Skin epidermis (tissue), 12 donors: ENCODE measurements at regions not wholly inside any gene's neighbourhood (a gene's known extent, or its start where the extent isn't known, plus 50 kb on each side); places are given as distances from the start of the nearest gene placed in this dataset.

Experiments used
- H3K27ac ChIP-seq, 21 experiments: fragments of 200-600 bp; sonication (generic) in 11 of 21; one replicate each; pipeline ENCODE4 v1.5.0; 2020; ENCODE audit warnings: mild to moderate bottlenecking in 3 of 21, inconsistent platforms in 2 of 21, moderate library complexity in 2 of 21
- H3K4me3 ChIP-seq, 7 experiments: fragments of 200-600 bp; sonication (generic) in 2 of 7; one replicate each; pipeline ENCODE4 v1.5.0; 2020; ENCODE audit warnings: inconsistent platforms in 2 of 7, mild to moderate bottlenecking in 2 of 7, moderate library complexity in 1 of 7

GRCh38 chr9:81103597-81104471 is 585.5 kb downstream of the TLE1 start:
- H3K4me3 ChIP-seq = no peak overlapping the region
- H3K27ac ChIP-seq = no peak overlapping the region

- no peak overlapping the region for H3K4me3 ChIP-seq
- no peak overlapping the region for H3K27ac ChIP-seq
These were observed 592.1 kb downstream of the TLE1 start for GRCh38 chr9:81097131-81097847.

DNA sequence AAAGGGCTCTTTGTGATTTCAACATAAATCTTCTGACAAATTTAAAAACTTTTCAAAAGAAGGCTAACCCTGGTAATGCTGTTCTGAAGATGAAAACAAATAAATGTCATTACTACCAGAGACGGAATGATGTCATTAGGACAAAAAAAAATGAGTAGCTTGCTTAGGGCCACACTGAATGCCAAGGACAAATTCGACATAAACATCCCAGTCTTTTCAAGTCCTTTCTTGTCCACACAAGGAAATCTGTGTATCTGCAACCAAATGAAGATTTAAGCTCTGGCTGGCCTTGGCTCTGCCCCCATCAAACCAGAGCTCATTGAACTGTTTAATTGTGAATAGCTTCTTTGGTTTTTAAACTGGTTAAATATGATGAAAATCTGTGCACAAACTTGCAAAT is 592.7 kb downstream of the TLE1 start:
- no peak overlapping the region for H3K27ac ChIP-seq
- no peak overlapping the region for H3K4me3 ChIP-seq

DNA sequence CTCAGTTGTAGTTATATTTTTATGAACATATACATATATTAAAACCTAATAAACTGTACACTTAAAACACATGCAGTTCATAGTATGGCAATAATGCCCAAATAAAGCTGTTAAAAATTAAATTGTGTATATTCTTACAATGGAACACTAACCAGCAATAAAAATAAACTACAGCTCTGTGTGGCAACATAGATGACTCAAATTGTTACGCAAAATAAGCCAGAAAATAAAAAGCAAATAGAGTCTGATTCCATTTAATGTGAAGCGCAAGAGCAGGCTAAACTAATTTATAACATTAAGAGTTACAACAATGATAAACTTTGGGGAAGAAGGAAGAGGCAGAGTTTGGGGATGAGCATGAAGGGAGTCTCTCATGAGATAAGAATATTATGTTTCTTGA is 597.3 kb downstream of the TLE1 start:
- no peak overlapping the region for H3K27ac ChIP-seq
- no peak overlapping the region for H3K4me3 ChIP-seq

- no peak overlapping the region for H3K4me3 ChIP-seq
- H3K27ac ChIP-seq = no peak overlapping the region
These were observed 601.0 kb downstream of the TLE1 start for GRCh38 chr9:81088341-81088740.

DNA sequence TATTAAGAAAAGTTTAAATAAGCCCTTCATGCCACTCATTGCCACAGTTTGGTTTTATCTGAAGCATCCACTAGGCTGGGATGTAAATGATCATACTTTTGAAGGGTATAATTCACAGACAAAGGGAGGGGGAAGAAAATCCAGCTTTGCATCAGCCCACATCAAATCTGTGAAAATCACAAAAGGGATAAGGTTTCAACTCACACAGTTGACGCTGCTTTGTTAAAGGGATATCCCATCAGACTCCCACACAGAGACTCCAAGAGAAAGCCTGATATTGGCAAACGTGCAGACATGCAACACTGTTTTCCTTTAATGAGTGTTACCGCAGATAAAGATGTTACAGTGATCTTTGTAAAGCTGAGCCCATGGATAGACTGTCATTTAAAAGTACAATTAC is 602.9 kb downstream of the TLE1 start:
- no peak overlapping the region for H3K27ac ChIP-seq
- H3K4me3 ChIP-seq = no peak overlapping the region

GRCh38 chr9:81083854-81084512 is 605.4 kb downstream of the TLE1 start:
- Histone ChIP-seq H3K4me3 (no peak overlapping the region), H3K27ac (no peak overlapping the region)

GRCh38 chr9:81083067-81083466 is 606.3 kb downstream of the TLE1 start:
- Histone ChIP-seq H3K4me3 (no peak overlapping the region), H3K27ac (no peak overlapping the region)

DNA sequence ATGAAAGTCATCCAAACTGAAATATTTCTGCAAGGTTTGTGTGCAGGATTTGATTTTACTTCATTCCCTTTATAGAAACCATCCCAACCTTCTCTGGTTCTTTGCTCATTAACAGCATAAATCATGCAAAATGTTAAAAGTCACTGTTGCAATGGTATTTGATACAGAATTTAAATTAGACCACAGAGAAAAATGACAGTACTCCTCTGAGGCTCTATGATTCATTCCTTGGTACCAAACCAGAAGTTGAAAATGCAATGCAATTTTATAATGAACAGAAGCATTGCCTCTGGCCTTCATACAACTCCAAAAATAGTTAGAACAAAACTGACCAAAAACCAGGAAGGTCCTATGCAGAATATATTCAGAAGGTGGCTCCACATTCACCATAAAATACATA is 607.1 kb downstream of the TLE1 start:
- Histone ChIP-seq H3K4me3 (no peak overlapping the region), H3K27ac (no peak overlapping the region)

DNA sequence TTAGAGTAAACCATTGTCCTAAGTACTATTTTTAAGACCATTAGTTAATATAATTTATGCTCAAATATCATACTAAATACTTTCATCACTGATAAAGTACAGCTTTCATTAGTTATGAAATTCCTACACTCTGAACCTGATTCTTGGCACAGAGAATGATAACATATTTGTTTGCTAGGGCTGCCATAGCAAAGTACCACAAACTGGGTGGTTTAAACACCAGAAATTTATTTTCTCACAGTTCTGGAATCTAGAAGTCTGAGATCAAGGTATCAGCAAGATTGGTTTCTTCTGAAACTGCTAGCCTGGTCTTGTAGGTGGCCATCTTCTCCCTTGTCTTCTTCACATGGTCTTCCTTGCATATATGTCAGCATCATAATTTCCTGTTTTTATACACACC is 608.4 kb downstream of the TLE1 start:
- Histone ChIP-seq H3K27ac (no peak overlapping the region), H3K4me3 (no peak overlapping the region)

GRCh38 chr9:81080185-81080584 is 609.2 kb downstream of the TLE1 start:
- H3K27ac ChIP-seq = no peak overlapping the region
- H3K4me3 ChIP-seq = no peak overlapping the region

- no peak overlapping the region for H3K4me3 ChIP-seq
These were observed 610.3 kb downstream of the TLE1 start for GRCh38 chr9:81079055-81079454.

DNA sequence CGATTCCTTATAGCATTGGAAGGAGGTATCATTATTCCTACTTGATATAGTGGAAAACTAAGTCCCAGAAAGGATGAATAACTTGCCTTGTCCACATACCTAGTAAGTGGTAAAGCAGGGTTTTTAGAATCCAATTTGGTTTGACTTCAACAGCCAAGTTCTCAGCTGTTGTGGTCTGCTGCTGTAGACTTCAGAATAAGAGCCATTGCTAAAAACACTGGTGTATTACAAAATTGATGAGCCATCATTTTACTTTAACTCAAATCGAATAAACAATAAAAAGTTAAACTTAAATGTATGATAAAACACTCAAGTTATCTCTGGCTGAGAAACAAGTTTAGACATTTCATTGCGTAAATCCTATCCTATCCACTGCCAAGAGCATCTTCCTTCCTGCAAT is 610.8 kb downstream of the TLE1 start:
- Histone ChIP-seq H3K4me3 (no peak overlapping the region), H3K27ac (no peak overlapping the region)

More at GRCh38 chr9:81079055-81079454, 610.3 kb downstream of the TLE1 start:
- H3K27ac ChIP-seq = no peak overlapping the region

- Histone ChIP-seq H3K27ac (no peak overlapping the region), H3K4me3 (no peak overlapping the region)
These were observed 611.8 kb downstream of the TLE1 start for GRCh38 chr9:81077572-81077971.

DNA sequence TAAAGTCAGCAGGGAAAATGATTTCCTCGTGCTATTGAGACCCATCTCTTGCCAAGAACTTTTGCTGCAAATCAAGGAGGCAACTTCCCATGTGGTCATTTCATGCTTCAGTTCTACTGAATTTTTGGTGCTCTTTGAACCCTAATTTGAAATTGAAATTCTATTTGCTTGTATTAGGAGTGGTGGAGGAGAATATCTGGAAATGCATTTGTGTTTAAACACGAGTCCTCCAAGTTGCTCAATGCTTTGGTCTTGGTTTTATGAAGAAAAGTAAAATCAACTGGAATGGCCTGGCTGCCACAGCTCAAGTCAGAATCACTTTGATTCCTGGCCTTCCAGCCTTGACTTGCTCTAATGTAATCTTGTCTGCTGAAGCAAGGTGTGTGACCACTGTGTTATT is 613.2 kb downstream of the TLE1 start:
- Histone ChIP-seq H3K27ac (no peak overlapping the region), H3K4me3 (no peak overlapping the region)

GRCh38 chr9:81074221-81074620 is 615.1 kb downstream of the TLE1 start:
- Histone ChIP-seq H3K27ac (no peak overlapping the region), H3K4me3 (no peak overlapping the region)

- Histone ChIP-seq H3K4me3 (no peak overlapping the region), H3K27ac (no peak overlapping the region)
These were observed 615.5 kb downstream of the TLE1 start for GRCh38 chr9:81073821-81074220.

DNA sequence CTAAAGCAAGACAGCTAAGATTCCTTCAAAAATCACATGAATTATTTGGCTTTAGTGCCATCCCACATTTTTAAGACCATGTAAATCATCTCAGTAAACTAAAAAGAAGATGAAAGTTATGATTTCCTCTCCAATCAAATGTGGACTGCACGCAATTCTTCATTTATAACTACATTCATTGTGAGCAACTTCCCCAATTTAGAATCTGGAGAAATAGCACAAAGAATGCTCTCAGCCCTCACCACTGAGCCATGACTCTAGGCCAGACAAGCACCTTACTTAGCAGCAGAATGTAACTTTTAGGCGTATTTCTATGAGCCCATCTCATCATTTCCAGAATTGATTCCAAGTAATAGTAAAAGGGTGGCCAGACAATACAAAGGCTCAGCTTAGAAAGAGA is 616.6 kb downstream of the TLE1 start:
- no peak overlapping the region for H3K27ac ChIP-seq

DNA sequence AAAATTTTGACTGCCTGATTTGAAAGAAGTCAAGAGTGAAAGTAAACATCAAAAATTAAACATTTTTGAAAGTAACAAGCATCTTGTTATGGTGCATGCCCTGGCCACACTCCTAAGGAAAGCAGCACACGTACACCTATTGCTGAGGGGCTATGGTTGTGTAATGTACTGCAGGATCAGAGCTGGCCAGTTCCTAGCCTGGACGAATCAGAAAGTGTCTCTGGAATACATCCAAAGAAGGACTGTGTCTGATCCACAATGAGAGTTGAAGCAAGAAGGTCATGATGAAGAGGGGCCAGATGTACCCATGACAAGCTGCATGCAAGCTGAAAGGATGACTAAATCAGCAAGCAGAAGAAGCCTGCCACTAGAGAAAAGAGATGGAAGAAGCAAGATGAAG is 618.2 kb downstream of the TLE1 start:
- Histone ChIP-seq H3K4me3 (no peak overlapping the region), H3K27ac (no peak overlapping the region)

More for the DNA sequence above, 616.6 kb downstream of the TLE1 start:
- no peak overlapping the region for H3K4me3 ChIP-seq

- no peak overlapping the region for H3K4me3 ChIP-seq
These were observed 618.7 kb downstream of the TLE1 start for GRCh38 chr9:81070689-81071088.

DNA sequence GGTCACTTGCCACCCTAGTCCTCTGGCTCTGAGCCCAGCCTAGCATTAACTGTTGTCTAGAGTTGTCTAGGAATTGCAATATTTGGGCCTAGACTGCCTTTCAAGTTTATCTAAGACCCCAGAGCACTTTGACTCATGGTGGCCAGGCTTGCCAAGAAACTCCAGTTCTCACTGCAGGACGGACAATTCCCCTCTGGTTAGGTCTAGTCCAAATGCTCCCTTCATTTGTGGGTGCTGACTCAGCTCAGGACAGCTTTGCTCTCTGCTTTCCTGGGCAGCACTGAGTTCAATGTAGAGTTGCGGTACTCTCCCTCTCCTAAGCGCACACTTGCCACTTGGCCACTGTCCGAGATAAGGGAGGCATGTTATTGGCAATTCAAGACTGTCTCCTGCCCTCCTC is 619.4 kb downstream of the TLE1 start:
- H3K4me3 ChIP-seq = no peak overlapping the region
- H3K27ac ChIP-seq = no peak overlapping the region

More at GRCh38 chr9:81070689-81071088, 618.7 kb downstream of the TLE1 start:
- no peak overlapping the region for H3K27ac ChIP-seq
